Nephron progenitor cell (in vitro differentiated cells): ENCODE measurements at regions not wholly inside any gene's neighbourhood (a gene's known extent, or its start where the extent isn't known, plus 50 kb on each side); places are given as distances from the start of the nearest gene placed in this dataset.

Source experiments
- DNase-seq: peaks from one replicate; pipeline ENCODE4 v3.0.0; 2021
- H3K27ac Mint-ChIP-seq: 2 replicates; pipeline ENCODE4 v1.8.0; 2021; ENCODE audit warnings: mild to moderate bottlenecking, moderate library complexity, mixed read lengths
- H3K27me3 Mint-ChIP-seq: 2 replicates; pipeline ENCODE4 v1.8.0; 2021; ENCODE audit warnings: mild to moderate bottlenecking, low read depth, mixed read lengths; ENCODE audit not compliant: poor library complexity
- H3K36me3 Mint-ChIP-seq: 2 replicates; pipeline ENCODE4 v1.8.0; 2021; ENCODE audit warnings: low read depth, mixed read lengths
- H3K4me1 Mint-ChIP-seq: 2 replicates; pipeline ENCODE4 v1.8.0; 2021; ENCODE audit warnings: mixed read lengths
- H3K4me3 Mint-ChIP-seq: 2 replicates; pipeline ENCODE4 v1.8.0; 2021; ENCODE audit warnings: mild to moderate bottlenecking, moderate library complexity, mixed read lengths
- H3K9me3 Mint-ChIP-seq: 2 replicates; pipeline ENCODE4 v1.8.0; 2021; ENCODE audit warnings: mild to moderate bottlenecking, moderate library complexity, mixed read lengths
- CTCF ChIP-seq: fragments of 200-600 bp; sonication (generic); IDR thresholded peaks from 2 replicates; pipeline ENCODE4 v1.5.0; 2021; ENCODE audit warnings: antibody characterized with exemption

- no peak for DNase-seq
- Mint-ChIP-seq H3K27ac (no peak overlapping the region), H3K4me3 (no peak overlapping the region), H3K27me3 (peaks cover 5% of the 10 kb centered on the region), H3K4me1 (no peaks in the 10 kb centered on the region), H3K9me3 (no peaks in the 10 kb centered on the region), H3K36me3 (no peaks in the 10 kb centered on the region)
- TF ChIP-seq CTCF = no peak
Measured at GRCh38 chr18:64402636-64403035, 253.7 kb upstream of the LINC00305 start.

- Mint-ChIP-seq H3K4me1 (no peaks in the 10 kb centered on the region), H3K27me3 (peaks cover 5% of the 10 kb centered on the region), H3K4me3 (no peak overlapping the region), H3K27ac (no peak overlapping the region), H3K9me3 (no peaks in the 10 kb centered on the region), H3K36me3 (no peaks in the 10 kb centered on the region)
- TF ChIP-seq CTCF = no peak
- DNase-seq = no peak
Measured at GRCh38 chr18:64401268-64402060, 252.6 kb upstream of the LINC00305 start.

GRCh38 chr18:64399566-64399965, 250.7 kb upstream of the LINC00305 start:
- H3K9me3 Mint-ChIP-seq = no peaks in the 10 kb centered on the region
- no peaks in the 10 kb centered on the region for H3K4me1 Mint-ChIP-seq
- H3K27me3 Mint-ChIP-seq = peaks cover 5% of the 10 kb centered on the region
- H3K27ac Mint-ChIP-seq = no peak overlapping the region
- no peaks in the 10 kb centered on the region for H3K36me3 Mint-ChIP-seq
- H3K4me3 Mint-ChIP-seq = no peak overlapping the region
- no peak for TF ChIP-seq CTCF
- DNase-seq = no peak

GRCh38 chr18:64398320-64398719, 249.4 kb upstream of the LINC00305 start:
- Mint-ChIP-seq H3K9me3 (no peaks in the 10 kb centered on the region), H3K27ac (no peak overlapping the region), H3K4me3 (no peak overlapping the region), H3K36me3 (no peaks in the 10 kb centered on the region), H3K4me1 (peaks cover under 1% of the 10 kb centered on the region), H3K27me3 (peaks cover 5% of the 10 kb centered on the region)
- no peak for DNase-seq
- TF ChIP-seq CTCF = no peak

GRCh38 chr18:64392202-64392601, 243.3 kb upstream of the LINC00305 start:
- no peaks in the 10 kb centered on the region for H3K36me3 Mint-ChIP-seq
- no peak for DNase-seq
- no peak overlapping the region for H3K4me3 Mint-ChIP-seq
- peaks cover 7% of the 10 kb centered on the region for H3K27me3 Mint-ChIP-seq
- H3K9me3 Mint-ChIP-seq = no peaks in the 10 kb centered on the region
- no peak for TF ChIP-seq CTCF
- H3K27ac Mint-ChIP-seq = no peak overlapping the region
- peaks cover 15% of the 10 kb centered on the region for H3K4me1 Mint-ChIP-seq

- Mint-ChIP-seq H3K9me3 (no peaks in the 10 kb centered on the region), H3K4me3 (no peak overlapping the region), H3K4me1 (no peaks in the 10 kb centered on the region), H3K36me3 (no peaks in the 10 kb centered on the region), H3K27ac (no peak overlapping the region), H3K27me3 (peaks cover under 1% of the 10 kb centered on the region)
- TF ChIP-seq CTCF = no peak
- no peak for DNase-seq
Measured at GRCh38 chr18:64384101-64384500, 235.2 kb upstream of the LINC00305 start.
